Ovary (tissue), 3 donors: ENCODE measurements at regions not wholly inside any gene's neighbourhood (a gene's known extent, or its start where the extent isn't known, plus 50 kb on each side); places are given as distances from the start of the nearest gene placed in this dataset.

Source experiments
- EP300 ChIP-seq: sonication (generic); formaldehyde crosslinking; IDR thresholded peaks from one replicate; pipeline ENCODE4 v1.6.1; 2017; ENCODE audit warnings: antibody characterized with exemption
- TF ChIP-seq, protein P1 (sequence below), 3 donors: fragments of 450-650 bp in 2 of 3; fragments of 200-600 bp in 1 of 3; IDR thresholded peaks; one replicate each; pipeline versions ENCODE4 v1.5.1 to v1.8.0; 2016 to 2022; ENCODE audit warnings: antibody characterized with exemption in 3 of 3, mild to moderate bottlenecking in 1 of 3
- donor health status: DM: no; HTN: no; CAD: no.

DNA sequence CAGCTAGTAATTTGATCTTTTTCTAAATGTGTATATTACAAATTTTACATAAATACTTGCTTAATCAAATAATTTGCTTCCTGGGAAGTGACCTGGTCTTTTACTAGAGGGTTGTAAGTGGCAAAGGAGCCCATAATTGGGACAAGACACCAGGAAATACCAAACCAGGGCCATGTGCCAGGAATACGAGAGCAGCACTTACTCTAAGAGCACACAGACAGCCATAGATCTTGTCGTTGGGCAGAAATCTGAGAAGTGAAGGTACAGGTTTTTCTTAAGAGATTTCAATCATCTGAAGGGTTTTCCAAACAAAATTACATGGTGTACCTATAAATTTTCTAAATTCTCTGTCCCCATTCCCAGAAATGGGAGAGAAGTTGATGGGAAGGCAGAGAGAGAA lies 179.3 kb downstream of the HINT1 start:
- TF ChIP-seq, protein P1, sequence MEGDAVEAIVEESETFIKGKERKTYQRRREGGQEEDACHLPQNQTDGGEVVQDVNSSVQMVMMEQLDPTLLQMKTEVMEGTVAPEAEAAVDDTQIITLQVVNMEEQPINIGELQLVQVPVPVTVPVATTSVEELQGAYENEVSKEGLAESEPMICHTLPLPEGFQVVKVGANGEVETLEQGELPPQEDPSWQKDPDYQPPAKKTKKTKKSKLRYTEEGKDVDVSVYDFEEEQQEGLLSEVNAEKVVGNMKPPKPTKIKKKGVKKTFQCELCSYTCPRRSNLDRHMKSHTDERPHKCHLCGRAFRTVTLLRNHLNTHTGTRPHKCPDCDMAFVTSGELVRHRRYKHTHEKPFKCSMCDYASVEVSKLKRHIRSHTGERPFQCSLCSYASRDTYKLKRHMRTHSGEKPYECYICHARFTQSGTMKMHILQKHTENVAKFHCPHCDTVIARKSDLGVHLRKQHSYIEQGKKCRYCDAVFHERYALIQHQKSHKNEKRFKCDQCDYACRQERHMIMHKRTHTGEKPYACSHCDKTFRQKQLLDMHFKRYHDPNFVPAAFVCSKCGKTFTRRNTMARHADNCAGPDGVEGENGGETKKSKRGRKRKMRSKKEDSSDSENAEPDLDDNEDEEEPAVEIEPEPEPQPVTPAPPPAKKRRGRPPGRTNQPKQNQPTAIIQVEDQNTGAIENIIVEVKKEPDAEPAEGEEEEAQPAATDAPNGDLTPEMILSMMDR (IDR thresholded peaks at IDR 0.05), result no peak
- TF ChIP-seq EP300, result no peak
